GM12878 (cell line): ENCODE measurements at regions not wholly inside any gene's neighbourhood (a gene's known extent, or its start where the extent isn't known, plus 50 kb on each side); places are given as distances from the start of the nearest gene placed in this dataset.

Source experiments
- CBX5 ChIP-seq: sonication (generic); IDR thresholded peaks from 2 replicates; pipeline ENCODE4 v1.6.1; 2016; ENCODE audit warnings: low read depth, moderate library complexity, mild to moderate bottlenecking, inconsistent platforms
- EP300 ChIP-seq, 2 experiments: fragments of 150-350 bp in 1 of 2; IDR thresholded peaks; 2 replicates each; pipeline ENCODE4 v1.6.1; 2011 to 2012; ENCODE audit warnings: low read depth in 2 of 2, low read length in 2 of 2, borderline replicate concordance in 1 of 2, improper control_type of control experiment in 1 of 2, inconsistent platforms in 1 of 2; ENCODE audit not compliant: control insufficient read depth in 1 of 2
- JUNB ChIP-seq: IDR thresholded peaks from 2 replicates; pipeline ENCODE4 v1.6.1; 2016; ENCODE audit warnings: antibody characterized with exemption, mild to moderate bottlenecking
- JUND ChIP-seq: IDR thresholded peaks from 2 replicates; pipeline ENCODE4 v1.6.1; 2012; ENCODE audit warnings: low read depth, mild to moderate bottlenecking, low read length, improper control_type of control experiment, moderate library complexity
- MYC ChIP-seq: IDR thresholded peaks from 2 replicates; pipeline ENCODE4 v1.6.1; 2011; ENCODE audit warnings: mild to moderate bottlenecking, low read length, moderate library complexity, inconsistent platforms; ENCODE audit not compliant: insufficient read depth, insufficient replicate concordance, insufficient read length, severe bottlenecking
- POLR2AphosphoS5 ChIP-seq: IDR thresholded peaks from 2 replicates; pipeline ENCODE4 v1.6.1; 2011; ENCODE audit warnings: mild to moderate bottlenecking, low read length, inconsistent platforms
- SMC3 ChIP-seq: IDR thresholded peaks from 2 replicates; pipeline ENCODE4 v1.6.1; 2011; ENCODE audit warnings: low read length, improper control_type of control experiment, borderline replicate concordance
- TCF12 ChIP-seq: IDR thresholded peaks from 2 replicates; pipeline ENCODE4 v1.6.1; 2011; ENCODE audit warnings: low read depth, mild to moderate bottlenecking, low read length
- YY1 ChIP-seq: IDR thresholded peaks from 2 replicates; pipeline ENCODE4 v1.6.1; 2011; ENCODE audit warnings: low read depth, mild to moderate bottlenecking, low read length
- TF ChIP-seq, protein P1 (sequence below): fragments of 450-650 bp; IDR thresholded peaks from 2 replicates; pipeline ENCODE4 v1.6.1; 2016; ENCODE audit warnings: mild to moderate bottlenecking
- TF ChIP-seq, protein P2 (sequence below): fragments of 450-650 bp; IDR thresholded peaks from 2 replicates; pipeline ENCODE4 v1.6.1; 2014; ENCODE audit warnings: mild to moderate bottlenecking
- TF ChIP-seq, protein P3 (sequence below): fragments of 450-650 bp; formaldehyde crosslinking; IDR thresholded peaks from 2 replicates; pipeline ENCODE4 v1.5.0; 2022; ENCODE audit warnings: mild to moderate bottlenecking, missing genetic modification characterization
- TF ChIP-seq, protein P4 (sequence below), 3 experiments: IDR thresholded peaks in 2 of 3; conservative IDR thresholded peaks in 1 of 3; 2 replicates each; pipeline ENCODE4 v1.5.1; 2011; ENCODE audit warnings: low read depth in 3 of 3, low read length in 3 of 3, mild to moderate bottlenecking in 3 of 3, control low read depth in 2 of 3, moderate library complexity in 2 of 3, inconsistent platforms in 1 of 3, mixed read lengths in 1 of 3; ENCODE audit not compliant: control insufficient read depth in 2 of 3, insufficient read depth in 1 of 3; ENCODE audit errors: extremely low read depth in 1 of 3

DNA sequence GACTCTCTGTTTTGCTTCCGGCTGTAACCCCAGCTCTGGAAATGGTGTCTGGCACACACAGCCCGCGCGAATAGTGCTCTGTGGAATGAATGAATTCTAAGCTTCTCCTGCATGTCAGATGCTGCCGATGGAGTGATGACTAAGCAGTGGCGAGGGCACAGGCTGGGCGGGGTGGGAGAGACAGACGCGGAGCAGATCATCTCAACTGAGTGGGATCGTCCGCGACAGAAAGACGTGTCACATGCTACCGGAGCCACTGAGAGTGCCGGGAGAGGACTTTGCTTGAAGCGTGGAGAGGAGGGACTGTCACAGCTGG, 334.5 kb downstream of the CTTN start:
- no peak for TF ChIP-seq YY1
- no peak for TF ChIP-seq SMC3
- TF ChIP-seq, protein P1, sequence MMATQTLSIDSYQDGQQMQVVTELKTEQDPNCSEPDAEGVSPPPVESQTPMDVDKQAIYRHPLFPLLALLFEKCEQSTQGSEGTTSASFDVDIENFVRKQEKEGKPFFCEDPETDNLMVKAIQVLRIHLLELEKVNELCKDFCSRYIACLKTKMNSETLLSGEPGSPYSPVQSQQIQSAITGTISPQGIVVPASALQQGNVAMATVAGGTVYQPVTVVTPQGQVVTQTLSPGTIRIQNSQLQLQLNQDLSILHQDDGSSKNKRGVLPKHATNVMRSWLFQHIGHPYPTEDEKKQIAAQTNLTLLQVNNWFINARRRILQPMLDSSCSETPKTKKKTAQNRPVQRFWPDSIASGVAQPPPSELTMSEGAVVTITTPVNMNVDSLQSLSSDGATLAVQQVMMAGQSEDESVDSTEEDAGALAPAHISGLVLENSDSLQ, result no peak
- TF ChIP-seq, protein P2, sequence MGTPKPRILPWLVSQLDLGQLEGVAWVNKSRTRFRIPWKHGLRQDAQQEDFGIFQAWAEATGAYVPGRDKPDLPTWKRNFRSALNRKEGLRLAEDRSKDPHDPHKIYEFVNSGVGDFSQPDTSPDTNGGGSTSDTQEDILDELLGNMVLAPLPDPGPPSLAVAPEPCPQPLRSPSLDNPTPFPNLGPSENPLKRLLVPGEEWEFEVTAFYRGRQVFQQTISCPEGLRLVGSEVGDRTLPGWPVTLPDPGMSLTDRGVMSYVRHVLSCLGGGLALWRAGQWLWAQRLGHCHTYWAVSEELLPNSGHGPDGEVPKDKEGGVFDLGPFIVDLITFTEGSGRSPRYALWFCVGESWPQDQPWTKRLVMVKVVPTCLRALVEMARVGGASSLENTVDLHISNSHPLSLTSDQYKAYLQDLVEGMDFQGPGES, result no peak
- TF ChIP-seq, protein P3, sequence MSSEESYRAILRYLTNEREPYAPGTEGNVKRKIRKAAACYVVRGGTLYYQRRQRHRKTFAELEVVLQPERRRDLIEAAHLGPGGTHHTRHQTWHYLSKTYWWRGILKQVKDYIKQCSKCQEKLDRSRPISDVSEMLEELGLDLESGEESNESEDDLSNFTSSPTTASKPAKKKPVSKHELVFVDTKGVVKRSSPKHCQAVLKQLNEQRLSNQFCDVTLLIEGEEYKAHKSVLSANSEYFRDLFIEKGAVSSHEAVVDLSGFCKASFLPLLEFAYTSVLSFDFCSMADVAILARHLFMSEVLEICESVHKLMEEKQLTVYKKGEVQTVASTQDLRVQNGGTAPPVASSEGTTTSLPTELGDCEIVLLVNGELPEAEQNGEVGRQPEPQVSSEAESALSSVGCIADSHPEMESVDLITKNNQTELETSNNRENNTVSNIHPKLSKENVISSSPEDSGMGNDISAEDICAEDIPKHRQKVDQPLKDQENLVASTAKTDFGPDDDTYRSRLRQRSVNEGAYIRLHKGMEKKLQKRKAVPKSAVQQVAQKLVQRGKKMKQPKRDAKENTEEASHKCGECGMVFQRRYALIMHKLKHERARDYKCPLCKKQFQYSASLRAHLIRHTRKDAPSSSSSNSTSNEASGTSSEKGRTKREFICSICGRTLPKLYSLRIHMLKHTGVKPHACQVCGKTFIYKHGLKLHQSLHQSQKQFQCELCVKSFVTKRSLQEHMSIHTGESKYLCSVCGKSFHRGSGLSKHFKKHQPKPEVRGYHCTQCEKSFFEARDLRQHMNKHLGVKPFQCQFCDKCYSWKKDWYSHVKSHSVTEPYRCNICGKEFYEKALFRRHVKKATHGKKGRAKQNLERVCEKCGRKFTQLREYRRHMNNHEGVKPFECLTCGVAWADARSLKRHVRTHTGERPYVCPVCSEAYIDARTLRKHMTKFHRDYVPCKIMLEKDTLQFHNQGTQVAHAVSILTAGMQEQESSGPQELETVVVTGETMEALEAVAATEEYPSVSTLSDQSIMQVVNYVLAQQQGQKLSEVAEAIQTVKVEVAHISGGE (CRISPR knock-in tag), result no peak
- no peak for TF ChIP-seq JUNB
- TF ChIP-seq, protein P4, sequence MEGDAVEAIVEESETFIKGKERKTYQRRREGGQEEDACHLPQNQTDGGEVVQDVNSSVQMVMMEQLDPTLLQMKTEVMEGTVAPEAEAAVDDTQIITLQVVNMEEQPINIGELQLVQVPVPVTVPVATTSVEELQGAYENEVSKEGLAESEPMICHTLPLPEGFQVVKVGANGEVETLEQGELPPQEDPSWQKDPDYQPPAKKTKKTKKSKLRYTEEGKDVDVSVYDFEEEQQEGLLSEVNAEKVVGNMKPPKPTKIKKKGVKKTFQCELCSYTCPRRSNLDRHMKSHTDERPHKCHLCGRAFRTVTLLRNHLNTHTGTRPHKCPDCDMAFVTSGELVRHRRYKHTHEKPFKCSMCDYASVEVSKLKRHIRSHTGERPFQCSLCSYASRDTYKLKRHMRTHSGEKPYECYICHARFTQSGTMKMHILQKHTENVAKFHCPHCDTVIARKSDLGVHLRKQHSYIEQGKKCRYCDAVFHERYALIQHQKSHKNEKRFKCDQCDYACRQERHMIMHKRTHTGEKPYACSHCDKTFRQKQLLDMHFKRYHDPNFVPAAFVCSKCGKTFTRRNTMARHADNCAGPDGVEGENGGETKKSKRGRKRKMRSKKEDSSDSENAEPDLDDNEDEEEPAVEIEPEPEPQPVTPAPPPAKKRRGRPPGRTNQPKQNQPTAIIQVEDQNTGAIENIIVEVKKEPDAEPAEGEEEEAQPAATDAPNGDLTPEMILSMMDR (IDR thresholded peaks at IDR 0.05 in 2 of 3, conservative IDR thresholded peaks at IDR 0.05 in 1 of 3; ENCODE audit: control insufficient read depth in 2 of 3, extremely low read depth in 1 of 3, insufficient read depth in 1 of 3, low read depth in 3 of 3, low read length in 3 of 3), result no peak
- TF ChIP-seq MYC, result no peak
- no peak for TF ChIP-seq POLR2AphosphoS5
- TF ChIP-seq TCF12, result no peak
- TF ChIP-seq JUND, result no peak
- TF ChIP-seq EP300 (IDR thresholded peaks at IDR 0.05; ENCODE audit: borderline replicate concordance in 1 of 2, control insufficient read depth in 1 of 2, low read depth in 2 of 2, low read length in 2 of 2), result no peak
- TF ChIP-seq CBX5, result no peak
